NCI-H2107 treated with DMSO at 0.1 percent for 48 hours (cell line): ENCODE measurements at regions not wholly inside any gene's neighbourhood (a gene's known extent, or its start where the extent isn't known, plus 50 kb on each side); places are given as distances from the start of the nearest gene placed in this dataset.

Experiments
- DNase-seq: peaks from one replicate; lab custom pipeline; 2025; ENCODE audit not compliant: unreplicated experiment; lab: John Stamatoyannopoulos, UW

- DNase-seq: no peak
Measured at GRCh38 chr9:86660146-86660943, 287.0 kb downstream of the GAS1 start.

DNA sequence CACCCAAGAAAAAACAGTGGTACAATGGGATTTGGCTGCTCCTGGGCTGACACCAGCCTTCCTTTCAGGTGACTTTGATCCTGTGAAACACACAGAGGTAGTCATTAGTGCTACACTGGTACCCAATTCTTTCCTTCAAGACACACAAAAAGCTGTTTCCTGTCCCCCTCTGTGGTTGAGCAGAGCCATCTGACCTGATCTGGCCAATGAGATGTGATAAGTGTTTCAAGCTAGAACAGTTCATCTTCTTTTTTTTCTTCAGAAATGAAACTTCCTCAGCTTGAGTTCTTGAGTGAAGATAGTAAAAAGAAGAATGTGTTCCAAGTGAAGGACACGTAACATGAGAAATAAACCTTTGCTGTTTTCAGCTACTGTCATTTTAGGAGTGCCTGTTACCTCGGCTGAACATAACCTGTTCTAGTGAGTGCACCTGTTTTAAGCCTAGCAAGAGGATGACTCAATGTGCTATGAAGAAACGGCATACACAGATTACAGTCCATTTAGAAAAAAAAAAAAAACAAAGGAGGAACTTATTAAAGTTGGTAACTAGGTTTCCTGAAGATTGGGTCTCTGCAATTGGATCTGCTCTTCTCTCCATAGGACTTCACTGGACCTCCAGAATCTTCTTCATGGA lies 287.8 kb downstream of the GAS1 start:
- no peak for DNase-seq

DNA sequence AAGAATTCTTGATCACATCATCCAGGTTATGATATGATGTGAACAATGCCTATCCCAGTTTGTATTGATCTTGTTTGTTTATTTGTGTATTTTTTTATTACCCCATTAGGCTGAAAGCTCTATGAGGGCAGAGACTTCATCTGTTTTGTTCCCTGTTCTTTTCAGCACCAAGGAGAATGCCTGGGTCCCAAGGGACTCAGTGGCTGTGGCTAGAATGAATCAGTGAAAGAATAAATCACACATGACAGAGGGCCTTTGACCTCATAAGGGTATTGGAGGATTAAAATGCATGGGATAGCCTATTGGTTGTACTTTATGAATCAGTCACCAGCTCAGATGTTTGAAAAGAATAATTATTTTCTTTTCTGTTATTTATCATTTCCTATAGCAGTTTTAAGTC lies 292.2 kb downstream of the GAS1 start:
- DNase-seq: no peak

- DNase-seq: no peak
Measured at GRCh38 chr9:86653466-86653865, 293.8 kb downstream of the GAS1 start.

GRCh38 chr9:86652736-86653135 lies 294.6 kb downstream of the GAS1 start:
- no peak for DNase-seq

DNA sequence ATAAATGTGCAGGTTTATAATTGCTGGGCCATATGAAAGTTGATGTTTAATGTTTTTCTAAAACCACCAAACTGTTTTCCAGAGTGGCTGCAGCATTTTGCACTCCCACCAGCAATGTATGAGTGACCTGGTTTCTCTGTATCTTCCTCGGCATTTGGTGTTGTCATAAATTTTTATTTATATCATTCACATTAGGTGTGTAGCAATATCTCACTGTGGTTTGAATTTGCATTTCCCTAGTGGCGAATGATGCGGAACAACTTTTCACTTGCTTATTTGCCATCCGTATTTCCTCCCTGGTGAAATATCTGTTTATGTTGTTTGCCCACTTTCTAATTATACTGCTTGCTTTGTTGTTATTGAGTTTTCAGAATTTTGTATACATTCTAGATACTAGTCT lies 295.7 kb upstream of the TUT7 start:
- DNase-seq: no peak

GRCh38 chr9:86648828-86649170 lies 294.6 kb upstream of the TUT7 start:
- DNase-seq: no peak

DNA sequence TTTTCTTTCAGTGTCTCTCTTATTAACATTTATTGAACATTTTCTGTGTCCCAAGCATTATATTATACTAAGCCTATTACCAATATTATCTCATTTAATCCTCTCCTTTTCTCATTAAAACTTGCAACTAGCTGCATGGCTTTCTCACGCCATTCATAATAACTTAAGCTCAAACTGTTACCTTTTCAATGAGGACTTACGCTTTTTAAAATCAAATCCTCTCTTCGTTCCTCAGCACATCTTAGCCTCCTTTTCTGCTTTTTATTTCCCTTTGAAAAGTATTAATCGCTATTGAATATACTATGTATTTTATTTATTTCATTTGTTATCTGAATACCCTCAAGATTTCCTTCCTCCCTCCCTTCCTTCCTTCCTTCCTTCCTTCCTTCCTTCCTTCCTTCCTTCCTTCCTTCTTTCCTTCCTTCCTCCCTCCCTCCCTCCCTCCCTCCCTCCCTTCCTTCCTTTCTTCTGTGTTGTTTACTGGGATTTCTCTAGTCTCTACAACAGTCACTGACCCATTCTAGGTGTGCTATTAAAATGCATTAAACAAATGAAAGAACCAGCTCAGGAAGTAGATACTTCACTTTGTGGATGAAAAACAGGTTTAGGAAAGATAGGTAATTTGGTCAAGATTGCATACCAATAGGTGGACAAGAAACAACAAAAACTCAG lies 294.1 kb upstream of the TUT7 start:
- no peak for DNase-seq

GRCh38 chr9:86645303-86645702 lies 291.1 kb upstream of the TUT7 start:
- no peak for DNase-seq

DNA sequence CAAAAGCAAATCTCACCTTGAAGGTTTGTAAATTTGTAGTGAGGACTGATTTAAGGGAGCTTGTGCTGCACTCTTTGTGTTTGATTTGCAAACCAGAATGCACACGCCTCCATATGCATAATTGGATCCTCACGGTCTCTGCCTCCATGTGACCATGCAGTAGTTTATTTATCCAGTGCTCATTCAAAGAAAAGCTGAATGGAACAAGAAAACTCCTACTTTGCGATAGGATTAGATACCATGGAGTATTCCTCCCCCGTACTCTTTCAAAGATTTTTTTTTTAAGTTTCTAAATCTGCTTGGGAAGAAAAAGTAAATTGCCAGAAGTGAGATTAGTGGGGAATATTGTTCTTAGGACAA lies 290.4 kb upstream of the TUT7 start:
- no peak for DNase-seq

GRCh38 chr9:86643946-86644674 lies 289.9 kb upstream of the TUT7 start:
- no peak for DNase-seq

- no peak for DNase-seq
Measured at GRCh38 chr9:86642721-86643120, 288.5 kb upstream of the TUT7 start.

DNA sequence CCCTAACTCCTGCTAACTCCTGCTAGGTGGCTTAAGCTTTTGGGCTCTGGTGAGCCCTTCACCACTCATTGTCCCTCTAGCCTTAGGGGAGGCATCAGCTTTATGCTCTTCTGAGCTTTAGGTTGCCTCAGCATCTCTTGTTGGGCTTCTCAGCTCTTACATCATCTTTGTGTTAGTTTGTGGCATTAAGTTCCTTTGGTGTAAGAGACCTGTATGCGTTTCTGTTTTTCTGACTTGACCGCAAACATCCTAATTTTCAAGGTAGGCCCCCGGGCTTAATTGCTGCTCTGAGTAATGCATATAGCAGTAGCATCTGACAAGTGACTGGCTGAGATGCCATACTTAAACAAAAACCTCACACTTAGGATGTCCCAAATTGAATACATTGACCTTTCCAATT lies 287.8 kb upstream of the TUT7 start:
- no peak for DNase-seq

DNA sequence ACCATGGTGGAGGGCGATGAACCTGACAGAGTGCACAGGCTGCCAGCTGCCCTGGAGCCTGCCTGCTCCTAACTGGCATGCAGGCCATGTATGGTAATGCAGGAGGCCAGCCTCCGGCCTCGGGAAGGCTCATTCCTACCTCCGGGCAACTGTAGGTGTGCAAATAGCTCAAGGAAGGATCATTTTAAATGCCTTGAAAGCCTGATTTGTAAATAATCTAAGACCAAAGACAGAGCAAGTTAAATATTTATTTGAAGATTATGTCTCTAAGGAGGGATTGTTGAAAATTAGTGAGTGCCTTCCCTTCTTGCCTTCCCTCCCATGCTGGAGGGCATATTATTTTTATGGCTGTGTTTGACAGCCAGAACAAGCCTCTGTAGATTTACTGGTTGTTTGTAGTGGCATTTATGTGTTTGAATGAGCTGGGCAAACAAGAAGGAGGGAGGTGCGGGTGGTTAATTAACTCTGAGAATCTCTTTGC lies 285.7 kb upstream of the TUT7 start:
- DNase-seq: no peak

GRCh38 chr9:86639287-86639686 lies 285.1 kb upstream of the TUT7 start:
- DNase-seq: no peak

DNA sequence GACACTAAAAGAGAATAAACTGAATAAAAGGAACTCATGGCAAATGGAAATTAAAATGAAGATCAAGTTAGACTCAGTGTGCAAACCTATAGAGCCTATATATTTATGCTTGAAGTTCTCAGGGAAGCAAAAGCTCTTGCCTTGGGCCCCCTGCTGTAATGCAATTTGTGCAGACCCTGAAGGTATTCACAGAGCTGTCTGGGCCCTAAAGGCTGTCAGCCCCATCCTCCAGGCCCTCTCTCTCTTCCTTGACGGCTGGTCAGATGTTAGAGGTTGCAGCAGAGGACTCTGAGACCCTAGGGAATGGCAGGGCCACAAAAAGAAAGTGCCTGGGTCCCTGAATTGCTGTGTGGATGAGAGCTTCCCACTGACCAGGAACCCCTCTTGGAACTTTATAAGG lies 283.9 kb upstream of the TUT7 start:
- DNase-seq: no peak

GRCh38 chr9:86637515-86637914 lies 283.3 kb upstream of the TUT7 start:
- no peak for DNase-seq

DNA sequence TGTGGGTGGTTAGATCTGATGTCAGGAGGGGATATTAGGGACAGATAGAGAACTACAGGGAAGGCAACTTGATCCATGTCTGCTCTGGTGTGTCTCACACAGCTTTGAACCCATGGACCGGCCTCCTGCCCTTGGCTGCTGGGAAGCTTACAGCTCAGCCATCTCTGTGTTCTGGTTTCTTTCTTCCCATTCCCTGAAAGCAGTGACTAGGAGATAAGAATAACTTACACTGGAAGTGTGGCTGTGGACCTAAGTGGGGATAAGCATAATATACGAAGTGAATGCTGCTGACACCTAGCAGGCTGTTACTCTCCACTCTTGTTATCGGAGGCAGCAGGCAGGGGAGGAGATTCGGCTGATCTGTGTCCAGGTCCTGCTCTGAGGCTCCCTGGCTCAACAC lies 282.3 kb upstream of the TUT7 start:
- DNase-seq: no peak

DNA sequence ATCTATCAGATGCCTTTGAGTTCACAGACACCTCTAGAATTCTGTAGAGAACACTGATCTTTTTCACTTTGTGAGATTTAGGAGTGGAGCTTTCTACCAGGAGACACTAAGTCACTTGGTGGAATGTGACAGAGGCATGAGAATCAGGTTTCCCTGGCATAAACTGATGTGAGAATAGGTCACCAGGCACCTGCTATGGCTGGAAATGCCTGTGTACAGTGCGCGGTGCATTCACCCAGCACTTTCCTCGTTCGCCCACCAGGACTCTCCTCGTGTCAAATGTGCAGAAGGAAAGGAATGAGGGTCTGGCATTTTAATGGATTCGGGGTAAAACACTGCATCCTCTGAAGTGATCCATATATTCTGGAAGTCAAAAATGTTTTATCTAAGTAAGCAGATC lies 281.8 kb upstream of the TUT7 start:
- no peak for DNase-seq

DNA sequence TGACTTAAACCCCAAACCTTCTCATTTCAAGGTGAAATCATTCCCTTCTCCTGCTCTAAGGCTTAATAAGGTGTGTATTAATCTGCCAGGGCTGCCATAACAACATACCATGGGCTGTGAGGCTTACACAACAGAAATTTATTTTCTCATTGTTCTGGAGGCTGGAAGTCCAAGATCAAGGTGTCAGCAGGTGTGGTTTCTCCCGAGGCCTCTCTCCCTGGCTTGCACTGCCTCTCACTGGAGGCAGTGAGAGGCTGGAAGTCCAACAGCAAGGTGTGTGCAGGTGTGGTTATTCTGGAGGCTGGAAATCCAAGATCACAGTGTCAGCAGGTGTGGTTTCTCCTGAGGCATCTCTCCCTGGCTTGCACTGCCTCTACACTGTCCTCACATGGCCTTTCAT lies 280.3 kb upstream of the TUT7 start:
- DNase-seq: no peak

DNA sequence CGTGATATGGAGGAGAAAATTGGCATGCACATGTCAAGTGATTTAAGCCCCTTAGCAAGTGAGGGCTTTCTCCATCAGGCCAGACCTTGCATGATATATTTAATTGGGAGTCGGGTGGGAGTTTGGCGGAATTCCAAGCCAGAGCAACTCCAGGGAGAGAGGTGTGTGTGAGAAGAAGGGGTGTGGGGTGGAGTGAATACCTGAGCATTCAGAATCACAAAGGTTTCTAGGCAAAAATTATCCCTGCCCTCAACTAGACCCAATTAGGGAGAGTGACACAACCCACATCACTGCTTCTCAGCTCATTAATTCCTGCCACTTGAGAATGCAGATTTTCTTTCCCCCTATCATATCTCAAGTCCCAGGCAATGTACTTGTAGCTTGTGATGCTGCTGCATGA lies 279.7 kb upstream of the TUT7 start:
- no peak for DNase-seq

DNA sequence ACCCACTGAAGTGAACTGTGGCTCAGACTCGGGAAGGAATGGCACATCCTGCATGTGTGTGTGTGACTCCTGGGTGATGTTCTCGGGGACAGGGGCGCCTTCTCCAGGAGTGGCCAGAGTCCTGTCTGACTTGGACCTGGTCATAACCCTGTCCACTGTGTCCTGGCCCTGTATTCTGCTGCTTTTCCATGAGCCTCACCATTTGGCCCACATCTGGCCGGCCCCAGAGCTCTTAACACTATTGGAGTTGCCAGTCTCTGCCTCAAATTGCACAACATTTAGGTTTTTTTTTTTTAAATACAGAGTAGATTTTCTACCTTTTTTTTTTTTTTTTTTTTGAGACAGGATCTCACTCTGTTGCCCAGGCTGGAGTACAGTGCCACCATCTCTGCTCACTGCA lies 278.3 kb upstream of the TUT7 start:
- DNase-seq: no peak
